H1 (cell line): ENCODE measurements at regions not wholly inside any gene's neighbourhood (a gene's known extent, or its start where the extent isn't known, plus 50 kb on each side); places are given as distances from the start of the nearest gene placed in this dataset.

Experiments
- CTCF ChIA-PET: fragments of 300-600 bp; sonication (Branson Sonifier 250); formaldehyde crosslinking; loops from one replicate; lab custom pipeline; 2021; ENCODE audit not compliant: partially characterized antibody; lab: Charles Lee
- POLR2A ChIA-PET: fragments of 300-600 bp; sonication (Branson Sonifier 250); formaldehyde crosslinking; loops from one replicate; lab custom pipeline; 2021; ENCODE audit warnings: inconsistent platforms; ENCODE audit not compliant: partially characterized antibody; lab: Charles Lee
- DNase-seq, 2 experiments: peaks; one replicate each; pipeline versions ENCODE4 v3.0.0 to v3.0.0-alpha.2; 2010 to 2022; ENCODE audit warnings: low spot score in 2 of 2, low read depth in 1 of 2, mixed read lengths in 1 of 2
- FAIRE-seq: peaks from 2 replicates; lab custom pipeline; 2011; peaks lifted over from hg19 to GRCh38; lab: Jason Lieb, UNC
- H2AFZ ChIP-seq: 2 replicates; pipeline ENCODE4 v1.8.1; 2012; ENCODE audit warnings: low read length, inconsistent platforms
- H2AK5ac ChIP-seq: 2 replicates; pipeline ENCODE4 v1.6.1; 2013; ENCODE audit warnings: low read depth, low read length
- H2BK120ac ChIP-seq: replicated peaks from 2 replicates; pipeline ENCODE3; 2013; ENCODE audit warnings: low read depth, low read length, inconsistent platforms
- H2BK12ac ChIP-seq: 2 replicates; pipeline ENCODE4 v1.6.1; 2013; ENCODE audit warnings: low read depth, low read length
- H2BK15ac ChIP-seq: 2 replicates; pipeline ENCODE4 v1.6.1; 2013; ENCODE audit warnings: low read length
- H2BK20ac ChIP-seq: 2 replicates; pipeline ENCODE4 v1.6.1; 2013; ENCODE audit warnings: low read length
- H2BK5ac ChIP-seq: 2 replicates; pipeline ENCODE4 v1.6.1; 2013; ENCODE audit warnings: low read depth, low read length
- H3K14ac ChIP-seq: 2 replicates; pipeline ENCODE4 v1.6.1; 2013; ENCODE audit warnings: inconsistent platforms; ENCODE audit not compliant: insufficient read length
- H3K18ac ChIP-seq: 2 replicates; pipeline ENCODE4 v1.6.1; 2013; ENCODE audit warnings: low read length; ENCODE audit errors: extremely low read depth
- H3K23ac ChIP-seq: 2 replicates; pipeline ENCODE4 v1.6.1; 2013; ENCODE audit warnings: inconsistent platforms; ENCODE audit not compliant: insufficient read length
- H3K23me2 ChIP-seq: 2 replicates; pipeline ENCODE4 v1.6.1; 2013; ENCODE audit warnings: low read depth, low read length
- H3K27ac ChIP-seq: 2 replicates; pipeline ENCODE4 v1.6.1; 2011; ENCODE audit warnings: low read depth, low read length, inconsistent platforms
- H3K27me3 ChIP-seq, 4 experiments: replicated peaks in 1 of 4; 1 replicate in 1 of 4; 2 replicates in 3 of 4; pipeline versions ENCODE4 v1.6.1 to v1.8.1; 2011 to 2013; ENCODE audit warnings: low read length in 3 of 4, mild to moderate bottlenecking in 3 of 4, inconsistent platforms in 2 of 4, mixed read lengths in 2 of 4, moderate library complexity in 1 of 4; ENCODE audit not compliant: control insufficient read depth in 3 of 4, insufficient read depth in 3 of 4; ENCODE audit errors: extremely low read depth in 1 of 4
- H3K36me3 ChIP-seq, 4 experiments: 2 replicates each; pipeline versions ENCODE4 v1.6.1 to v1.8.1; 2011 to 2013; ENCODE audit warnings: mild to moderate bottlenecking in 4 of 4, low read length in 3 of 4, moderate library complexity in 2 of 4, control low read depth in 1 of 4, inconsistent platforms in 1 of 4; ENCODE audit not compliant: insufficient read depth in 4 of 4, control insufficient read depth in 2 of 4
- H3K4ac ChIP-seq: replicated peaks from 2 replicates; pipeline ENCODE3; 2013; ENCODE audit warnings: low read length, low read depth, mixed read lengths, inconsistent platforms; ENCODE audit not compliant: insufficient read length
- H3K4me1 ChIP-seq, 4 experiments: replicated peaks in 1 of 4; 1 replicate in 1 of 4; 2 replicates in 3 of 4; pipeline versions ENCODE4 v1.6.1 to v1.8.1; 2011 to 2013; ENCODE audit warnings: low read length in 3 of 4, inconsistent platforms in 2 of 4, mixed read lengths in 1 of 4; ENCODE audit not compliant: insufficient read depth in 4 of 4, control insufficient read depth in 3 of 4
- H3K4me2 ChIP-seq, 2 experiments: 2 replicates each; pipeline versions ENCODE4 v1.6.1 to v1.8.1; 2011 to 2013; ENCODE audit warnings: low read depth in 2 of 2, low read length in 2 of 2, control low read depth in 1 of 2, inconsistent platforms in 1 of 2, mild to moderate bottlenecking in 1 of 2; ENCODE audit not compliant: insufficient read depth in 1 of 2
- H3K4me3 ChIP-seq, 4 experiments: fragments of 200-600, 300-600 bp in 1 of 4; sonication (generic), shearing (Covaris generic), sonication (Bioruptor Twin) in 1 of 4; 2 replicates each; pipeline versions ENCODE4 v1.5.1 to v1.8.1; 2011 to 2016; ENCODE audit warnings: low read length in 4 of 4, low read depth in 3 of 4, control low read depth in 2 of 4, inconsistent platforms in 2 of 4, mild to moderate bottlenecking in 2 of 4, mixed read lengths in 1 of 4, moderate library complexity in 1 of 4; ENCODE audit not compliant: insufficient read depth in 2 of 4; ENCODE audit errors: extremely low read depth in 1 of 4
- H3K56ac ChIP-seq: replicated peaks from 2 replicates; pipeline ENCODE3; 2013; ENCODE audit warnings: low read depth, mild to moderate bottlenecking, mixed read lengths, low read length, inconsistent platforms; ENCODE audit not compliant: insufficient read length
- H3K79me1 ChIP-seq: 2 replicates; pipeline ENCODE4 v1.6.1; 2013; ENCODE audit warnings: low read depth, low read length, control low read depth
- H3K79me2 ChIP-seq, 2 experiments: 2 replicates each; pipeline versions ENCODE4 v1.6.1 to v1.8.1; 2012 to 2013; ENCODE audit warnings: low read length in 2 of 2, mild to moderate bottlenecking in 2 of 2, inconsistent platforms in 1 of 2; ENCODE audit not compliant: insufficient read depth in 2 of 2, control insufficient read depth in 1 of 2
- H3K9ac ChIP-seq, 4 experiments: replicated peaks in 1 of 4; 1 replicate in 1 of 4; 2 replicates in 3 of 4; pipeline versions ENCODE4 v1.6.1 to v1.8.1; 2011 to 2013; ENCODE audit warnings: low read depth in 3 of 4, low read length in 3 of 4, control low read depth in 2 of 4, mild to moderate bottlenecking in 2 of 4, moderate library complexity in 2 of 4, inconsistent platforms in 1 of 4; ENCODE audit errors: extremely low read depth in 1 of 4
- H3K9me3 ChIP-seq, 2 experiments: 2 replicates each; pipeline versions ENCODE4 v1.6.1 to v1.8.1; 2012 to 2013; ENCODE audit warnings: mild to moderate bottlenecking in 2 of 2, moderate library complexity in 2 of 2, control low read depth in 1 of 2, inconsistent platforms in 1 of 2, low read depth in 1 of 2, low read length in 1 of 2, mixed read lengths in 1 of 2; ENCODE audit not compliant: insufficient read depth in 2 of 2
- H4K20me1 ChIP-seq, 2 experiments: replicated peaks in 1 of 2; 2 replicates each; pipeline versions ENCODE3 to v1.8.1; 2011 to 2013; ENCODE audit warnings: inconsistent platforms in 2 of 2, low read length in 2 of 2, mild to moderate bottlenecking in 1 of 2; ENCODE audit not compliant: insufficient read depth in 2 of 2, control insufficient read depth in 1 of 2
- H4K5ac ChIP-seq: 2 replicates; pipeline ENCODE4 v1.6.1; 2013; ENCODE audit warnings: low read length, low read depth, mixed read lengths, inconsistent platforms; ENCODE audit not compliant: insufficient read length
- H4K8ac ChIP-seq: 2 replicates; pipeline ENCODE4 v1.8.0; 2013; ENCODE audit warnings: mild to moderate bottlenecking, moderate library complexity, low read length, inconsistent platforms; ENCODE audit not compliant: insufficient read depth; ENCODE audit errors: extremely low read depth
- H4K91ac ChIP-seq: replicated peaks from 2 replicates; pipeline ENCODE3; 2013; ENCODE audit warnings: low read length, mixed read lengths, inconsistent platforms; ENCODE audit not compliant: insufficient read length
- ATF2 ChIP-seq: IDR thresholded peaks from 2 replicates; pipeline ENCODE4 v1.6.1; 2012; ENCODE audit warnings: low read length, inconsistent platforms
- ATF3 ChIP-seq: IDR thresholded peaks from 2 replicates; pipeline ENCODE4 v1.6.1; 2011; ENCODE audit warnings: low read depth, mild to moderate bottlenecking, low read length; ENCODE audit not compliant: insufficient read depth
- CTCF ChIP-seq, 3 experiments: IDR thresholded peaks; 1 replicate in 2 of 3; 2 replicates in 1 of 3; pipeline versions ENCODE4 v1.5.1 to v1.6.1; 2011; ENCODE audit warnings: low read length in 3 of 3, mild to moderate bottlenecking in 3 of 3, inconsistent platforms in 2 of 3, low read depth in 1 of 3, moderate library complexity in 1 of 3; ENCODE audit not compliant: insufficient read depth in 1 of 3; ENCODE audit errors: control extremely low read depth in 1 of 3
- EGR1 ChIP-seq: IDR thresholded peaks from 2 replicates; pipeline ENCODE4 v1.6.1; 2011; ENCODE audit warnings: low read depth, low read length, borderline replicate concordance
- GABPA ChIP-seq: IDR thresholded peaks from 2 replicates; pipeline ENCODE4 v1.6.1; 2011; ENCODE audit warnings: mild to moderate bottlenecking, low read length, moderate library complexity, borderline replicate concordance; ENCODE audit not compliant: insufficient read depth
- GTF2F1 ChIP-seq: IDR thresholded peaks from 2 replicates; pipeline ENCODE4 v1.6.1; 2012; ENCODE audit warnings: low read depth, low read length, improper control_type of control experiment, borderline replicate concordance
- NRF1 ChIP-seq: IDR thresholded peaks from 2 replicates; pipeline ENCODE4 v1.6.1; 2011; ENCODE audit warnings: mild to moderate bottlenecking, low read depth, low read length, improper control_type of control experiment
- RAD21 ChIP-seq, 2 experiments: IDR thresholded peaks in 1 of 2; conservative IDR thresholded peaks in 1 of 2; 2 replicates each; pipeline ENCODE4 v1.6.1; 2011; ENCODE audit warnings: low read depth in 2 of 2, low read length in 2 of 2, improper control_type of control experiment in 1 of 2, inconsistent platforms in 1 of 2, mild to moderate bottlenecking in 1 of 2, moderate library complexity in 1 of 2
- TEAD4 ChIP-seq: IDR thresholded peaks from 2 replicates; pipeline ENCODE4 v1.6.1; 2012; ENCODE audit warnings: low read depth, low read length, inconsistent platforms, mixed read lengths
- WGBS, 2 experiments: shearing (Covaris generic) in 1 of 2; methylation state at CpG; one replicate each; pipeline versions ENCODE4 v1.1.6 to v1.1.7; 2013 to 2015; ENCODE audit warnings: low lambda C conversion rate in 2 of 2, mixed read lengths in 2 of 2, inconsistent platforms in 1 of 2, low coverage in 1 of 2, missing lambda C conversion rate in 1 of 2; ENCODE audit not compliant: insufficient replicate concordance in 2 of 2, insufficient coverage in 1 of 2, insufficient read length in 1 of 2; ENCODE audit errors: extremely low coverage in 1 of 2, missing lambda C conversion rate in 1 of 2; 5-methylcytosine and 5-hydroxymethylcytosine counted together

GRCh38 chr4:104015680-104016079, 295.9 kb upstream of the TACR3 start:
- Histone ChIP-seq H3K56ac (no peak overlapping the region), H3K9ac (no peak overlapping the region), H3K9me3 (no peaks in the 10 kb centered on the region), H2BK120ac (no peak overlapping the region), H3K23ac (no peak overlapping the region), H3K27ac (no peak overlapping the region), H3K4me1 (no peaks in the 10 kb centered on the region), H3K79me2 (no peaks in the 10 kb centered on the region), H3K27me3 (no peaks in the 10 kb centered on the region), H3K14ac (no peak overlapping the region), H3K36me3 (no peaks in the 10 kb centered on the region), H3K4me3 (no peak overlapping the region), H4K8ac (no peak overlapping the region), H3K4ac (no peak overlapping the region), H3K79me1 (no peaks in the 10 kb centered on the region), H3K4me2 (no peak overlapping the region), H4K5ac (no peak overlapping the region), H4K20me1 (no peaks in the 10 kb centered on the region), H2BK5ac (no peak overlapping the region), H2AFZ (no peak overlapping the region), H3K23me2 (no peaks in the 10 kb centered on the region), H4K91ac (no peak overlapping the region), H2BK15ac (no peak overlapping the region), H2AK5ac (no peak overlapping the region), H2BK20ac (no peak overlapping the region), H3K18ac (no peak overlapping the region), H2BK12ac (no peak overlapping the region)
- WGBS, 2 experiments = 39% methylated on average over 2 of the region's 2 CpGs; no CpG with 5 or more reads in 1 of the 2 experiments
- peak; percentile 70 for FAIRE-seq
- ChIA-PET POLR2A (no interaction called here), CTCF (no interaction called here)
- no peak for DNase-seq
- peak in 2 of 3 experiments; percentile 47 to 59; a peak in 3 of 4 replicates for TF ChIP-seq CTCF (IDR thresholded peaks at IDR 0.05; ENCODE audit: control extremely low read depth in 1 of 3, insufficient read depth in 1 of 3, low read depth in 1 of 3, low read length in 3 of 3)
- no peak for TF ChIP-seq ATF3
- no peak for TF ChIP-seq ATF2
- TF ChIP-seq NRF1 = no peak
- no peak for TF ChIP-seq TEAD4
- TF ChIP-seq EGR1 = no peak
- peak; percentile 76 to 77 for TF ChIP-seq RAD21 (IDR thresholded peaks at IDR 0.05 in 1 of 2, conservative IDR thresholded peaks at IDR 0.05 in 1 of 2; ENCODE audit: low read depth in 2 of 2, low read length in 2 of 2)
- TF ChIP-seq GTF2F1 = no peak
- no peak for TF ChIP-seq GABPA
